ENCODE measurements at regions not wholly inside any gene's neighbourhood (a gene's known extent, or its start where the extent isn't known, plus 50 kb on each side); places are given as distances from the start of the nearest gene placed in this dataset.

GRCh38 chr2:74066491-74067203, 81.1 kb downstream of the BOLA3 start:
- no peak for DNase-seq

- no peak for DNase-seq
Measured at GRCh38 chr2:74067221-74067747, 80.4 kb downstream of the BOLA3 start.

GRCh38 chr2:74070991-74071390, 76.7 kb downstream of the BOLA3 start:
- DNase-seq = no peak

- DNase-seq = no peak
Measured at GRCh38 chr2:74071426-74071825, 76.3 kb downstream of the BOLA3 start.

GRCh38 chr2:74072565-74072964, 75.1 kb downstream of the BOLA3 start:
- no peak for DNase-seq

GRCh38 chr2:74074487-74074886, 73.2 kb downstream of the BOLA3 start:
- no peak for DNase-seq

- no peak for DNase-seq
Measured at GRCh38 chr2:74076074-74076470, 71.6 kb downstream of the BOLA3 start.

GRCh38 chr2:74077636-74078035, 70.1 kb downstream of the BOLA3 start:
- DNase-seq = no peak

GRCh38 chr2:74078466-74078865, 69.2 kb downstream of the BOLA3 start:
- DNase-seq = no peak

GRCh38 chr2:74079522-74080341, 68.0 kb downstream of the BOLA3 start:
- no peak for DNase-seq

- DNase-seq = no peak
Measured at GRCh38 chr2:74080346-74080745, 67.4 kb downstream of the BOLA3 start.

GRCh38 chr2:74081030-74081762, 66.5 kb downstream of the BOLA3 start:
- no peak for DNase-seq

- DNase-seq = no peak
Measured at GRCh38 chr2:74081763-74082110, 66.0 kb downstream of the BOLA3 start.

- DNase-seq = no peak
Measured at GRCh38 chr2:74083750-74084149, 64.0 kb downstream of the BOLA3 start.
